Coronary artery (tissue), 2 donors: ENCODE measurements at regions not wholly inside any gene's neighbourhood (a gene's known extent, or its start where the extent isn't known, plus 50 kb on each side); places are given as distances from the start of the nearest gene placed in this dataset.
A peak's percentile ranks its signal among the peaks of the same experiment; 100 is the strongest.
"Not testable (repeated sequence)": the region's sequence is repeated elsewhere in the genome, so short reads cannot be mapped to it uniquely, and the experiment has no call there.

Experiments
- DNase-seq: peaks from one replicate; pipeline ENCODE4 v3.0.0-alpha.2; 2017; ENCODE audit warnings: low spot score
- H3K27ac ChIP-seq, 2 donors: fragments of 200-600 bp; sonication (generic); one replicate each; pipeline ENCODE4 v1.5.1; 2016 to 2019
- H3K4me3 ChIP-seq: fragments of 200-600 bp; sonication (generic); 2 replicates; pipeline ENCODE4 v1.5.1; 2016; ENCODE audit warnings: mild to moderate bottlenecking, moderate library complexity
- TF ChIP-seq, protein P1 (sequence below): fragments of 200-600 bp; sonication (generic); IDR thresholded peaks from one replicate; pipeline ENCODE4 v1.5.1; 2019; ENCODE audit warnings: antibody characterized with exemption

DNA sequence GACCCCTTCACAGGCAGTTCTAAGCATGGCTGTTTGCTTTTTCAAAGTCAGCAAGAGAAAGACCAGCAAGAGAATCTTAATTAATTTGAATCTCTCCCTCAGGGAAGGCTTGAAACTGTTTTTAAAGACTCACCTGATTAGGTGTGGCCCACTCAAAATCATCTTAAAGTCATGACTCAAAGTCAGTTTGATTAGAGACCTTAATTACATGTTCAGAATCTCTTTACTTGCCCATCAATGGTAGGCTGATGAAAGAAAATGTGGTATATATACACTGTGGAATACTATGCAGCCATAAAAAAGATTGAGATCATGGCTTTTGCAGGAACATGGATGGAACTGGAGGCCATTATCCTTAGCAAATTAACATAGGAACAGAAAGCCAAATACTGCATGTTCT lies 247.5 kb upstream of the PRKX start:
- Histone ChIP-seq H3K27ac (no peak overlapping the region), H3K4me3 (no peak overlapping the region)
- DNase-seq, result no peak
- TF ChIP-seq, protein P1, sequence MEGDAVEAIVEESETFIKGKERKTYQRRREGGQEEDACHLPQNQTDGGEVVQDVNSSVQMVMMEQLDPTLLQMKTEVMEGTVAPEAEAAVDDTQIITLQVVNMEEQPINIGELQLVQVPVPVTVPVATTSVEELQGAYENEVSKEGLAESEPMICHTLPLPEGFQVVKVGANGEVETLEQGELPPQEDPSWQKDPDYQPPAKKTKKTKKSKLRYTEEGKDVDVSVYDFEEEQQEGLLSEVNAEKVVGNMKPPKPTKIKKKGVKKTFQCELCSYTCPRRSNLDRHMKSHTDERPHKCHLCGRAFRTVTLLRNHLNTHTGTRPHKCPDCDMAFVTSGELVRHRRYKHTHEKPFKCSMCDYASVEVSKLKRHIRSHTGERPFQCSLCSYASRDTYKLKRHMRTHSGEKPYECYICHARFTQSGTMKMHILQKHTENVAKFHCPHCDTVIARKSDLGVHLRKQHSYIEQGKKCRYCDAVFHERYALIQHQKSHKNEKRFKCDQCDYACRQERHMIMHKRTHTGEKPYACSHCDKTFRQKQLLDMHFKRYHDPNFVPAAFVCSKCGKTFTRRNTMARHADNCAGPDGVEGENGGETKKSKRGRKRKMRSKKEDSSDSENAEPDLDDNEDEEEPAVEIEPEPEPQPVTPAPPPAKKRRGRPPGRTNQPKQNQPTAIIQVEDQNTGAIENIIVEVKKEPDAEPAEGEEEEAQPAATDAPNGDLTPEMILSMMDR, result no peak

DNA sequence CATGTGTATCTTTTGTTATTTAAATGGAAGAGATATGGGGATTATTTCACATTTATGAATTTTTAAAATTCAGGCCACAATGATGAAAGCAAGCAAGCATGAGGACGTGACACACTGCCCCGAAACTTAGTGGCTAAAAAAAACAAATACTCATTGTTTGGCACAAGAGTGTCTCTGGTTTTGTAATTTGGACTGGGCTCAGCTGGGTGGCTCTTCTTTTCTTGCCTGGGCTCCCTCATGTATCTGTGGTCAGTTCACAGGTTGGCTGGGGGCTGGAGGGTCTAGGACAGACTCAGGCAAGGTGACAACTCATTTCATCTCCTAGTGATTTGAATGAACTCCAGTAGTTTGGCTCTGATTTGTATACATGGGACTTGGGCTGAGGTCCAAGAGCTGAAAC lies 238.4 kb upstream of the PRKX start:
- TF ChIP-seq, protein P1, result no peak
- no peak overlapping the region for H3K4me3 ChIP-seq
- DNase-seq, result no peak
- H3K27ac ChIP-seq, result no peak overlapping the region

DNA sequence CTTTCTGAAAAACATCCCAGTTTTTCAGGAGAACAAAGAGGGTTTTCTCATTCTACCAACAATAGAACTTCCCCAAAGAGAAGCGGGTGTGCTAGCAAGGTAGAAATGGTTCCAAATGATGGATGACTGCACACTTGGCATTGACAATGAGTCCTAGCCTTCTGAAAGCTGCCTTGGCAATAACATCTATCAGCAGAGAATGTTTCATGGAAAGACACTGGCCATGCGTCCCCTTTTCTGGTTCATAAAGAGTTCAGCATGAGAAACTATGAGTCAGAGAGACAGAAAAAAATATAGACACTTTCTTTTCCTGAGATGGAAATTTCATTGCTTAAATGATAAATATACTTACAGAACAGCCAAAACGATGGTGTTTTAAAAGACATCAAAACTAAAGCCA lies 236.9 kb upstream of the PRKX start:
- no peak for DNase-seq
- TF ChIP-seq, protein P1, result no peak
- H3K27ac ChIP-seq, result no peak overlapping the region
- H3K4me3 ChIP-seq, result no peak overlapping the region

DNA sequence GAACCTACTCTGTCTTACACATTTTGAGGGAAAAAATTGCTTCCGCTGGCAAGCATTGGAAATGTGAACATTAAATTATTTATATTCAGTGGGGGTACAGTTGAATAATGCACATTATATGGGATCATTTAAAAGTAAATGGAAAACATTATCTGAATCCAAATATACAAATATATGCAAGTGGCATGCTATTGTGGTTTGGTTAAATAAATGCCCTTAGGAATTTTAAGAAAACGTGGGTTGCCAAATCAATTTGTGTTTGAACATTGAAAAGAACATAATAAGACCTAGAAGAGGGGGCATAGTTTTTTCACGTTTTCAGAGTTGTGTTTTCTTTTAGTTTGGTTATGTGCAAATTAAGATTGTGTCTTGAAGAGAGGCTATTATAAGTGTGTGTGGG lies 230.5 kb upstream of the PRKX start:
- TF ChIP-seq, protein P1, result no peak
- no peak for DNase-seq
- no peak overlapping the region for H3K4me3 ChIP-seq
- no peak overlapping the region for H3K27ac ChIP-seq

- Histone ChIP-seq H3K4me3 (no peak overlapping the region), H3K27ac (no peak overlapping the region)
- TF ChIP-seq, protein P1, result peak; percentile 27
- no peak for DNase-seq
Observed at GRCh38 chrX:3940000-3940610, 226.7 kb upstream of the PRKX start.

DNA sequence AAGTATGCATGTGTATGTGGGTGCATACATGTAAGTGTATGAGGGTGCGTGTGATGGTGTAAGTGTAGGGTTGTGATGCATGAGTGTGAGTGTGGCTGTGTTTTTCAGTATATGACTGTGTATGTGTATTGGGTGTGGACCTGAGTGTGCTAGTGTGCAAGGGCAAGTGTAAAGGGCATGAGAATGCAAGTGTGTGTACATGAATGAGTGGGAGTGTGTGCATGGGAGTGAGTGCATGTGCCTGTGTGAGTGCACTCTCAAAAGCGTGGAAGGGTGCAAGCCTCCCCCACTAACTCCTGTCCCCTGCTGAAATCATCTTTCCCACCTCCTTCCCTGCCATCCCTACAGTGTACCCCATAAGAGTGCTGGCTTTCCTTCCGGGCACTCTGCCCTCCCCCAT lies 225.1 kb upstream of the PRKX start:
- no peak for DNase-seq
- Histone ChIP-seq H3K27ac (no peak overlapping the region), H3K4me3 (no peak overlapping the region)
- TF ChIP-seq, protein P1, result no peak

DNA sequence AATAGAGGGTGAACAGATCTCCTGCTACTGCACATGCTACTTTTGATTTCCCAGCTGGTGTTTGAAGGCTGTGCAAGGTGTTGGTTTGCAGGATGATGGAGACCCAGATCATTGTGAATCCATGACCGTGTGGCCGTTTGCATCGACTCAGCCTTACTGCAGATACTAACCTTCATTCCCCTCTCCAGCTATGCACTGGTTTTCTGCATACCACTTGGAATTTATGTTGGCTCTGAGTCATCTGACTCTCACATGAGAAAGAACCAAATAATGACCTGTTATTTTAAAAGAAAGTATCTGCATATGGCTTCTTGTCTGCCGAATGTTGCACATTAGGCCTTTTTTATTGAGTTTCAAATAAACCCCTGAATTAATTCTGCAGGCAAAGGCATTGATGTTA lies 221.7 kb upstream of the PRKX start:
- not testable (repeated sequence) for H3K4me3 ChIP-seq, H3K27ac ChIP-seq, DNase-seq

GRCh38 chrX:3920424-3921017 lies 207.1 kb upstream of the PRKX start:
- not testable (repeated sequence) for DNase-seq, H3K27ac ChIP-seq, H3K4me3 ChIP-seq

- H3K27ac ChIP-seq, DNase-seq, H3K4me3 ChIP-seq: not testable (repeated sequence)
Observed at GRCh38 chrX:3919668-3920423, 206.4 kb upstream of the PRKX start.

GRCh38 chrX:3914813-3915212 lies 201.4 kb upstream of the PRKX start:
- not testable (repeated sequence) for H3K4me3 ChIP-seq, DNase-seq

GRCh38 chrX:3914059-3914458 lies 200.6 kb upstream of the PRKX start:
- not testable (repeated sequence) for H3K4me3 ChIP-seq, DNase-seq, H3K27ac ChIP-seq

More at GRCh38 chrX:3914813-3915212, 201.4 kb upstream of the PRKX start:
- H3K27ac ChIP-seq, result not testable (repeated sequence)
